Ureter (tissue), 1 donor: ENCODE measurements at regions not wholly inside any gene's neighbourhood (a gene's known extent, or its start where the extent isn't known, plus 50 kb on each side); places are given as distances from the start of the nearest gene placed in this dataset.

ENCODE experiments used
- DNase-seq: peaks from one replicate; pipeline ENCODE4 v3.0.0-alpha.2; 2020; ENCODE audit warnings: low spot score
- donor health status: DM: yes; HTN: yes; CAD: no.

- DNase-seq = no peak
Measured at GRCh38 chr7:26512737-26513136, 221.1 kb downstream of the SNX10 start.

GRCh38 chr7:26513948-26514347, 222.3 kb downstream of the SNX10 start:
- DNase-seq = no peak

GRCh38 chr7:26514633-26515032, 223.0 kb downstream of the SNX10 start:
- no peak for DNase-seq

GRCh38 chr7:26515314-26515842, 223.7 kb downstream of the SNX10 start:
- DNase-seq = no peak

GRCh38 chr7:26520483-26520882, 228.8 kb downstream of the SNX10 start:
- no peak for DNase-seq

- DNase-seq = no peak
Measured at GRCh38 chr7:26522633-26523032, 231.0 kb downstream of the SNX10 start.

- DNase-seq = no peak
Measured at GRCh38 chr7:26525398-26526264, 234.0 kb downstream of the SNX10 start.

- no peak for DNase-seq
Measured at GRCh38 chr7:26526265-26526587, 234.6 kb downstream of the SNX10 start.

GRCh38 chr7:26531926-26532325, 240.3 kb downstream of the SNX10 start:
- no peak for DNase-seq

GRCh38 chr7:26532471-26532870, 240.8 kb downstream of the SNX10 start:
- no peak for DNase-seq

GRCh38 chr7:26533217-26533616, 241.6 kb downstream of the SNX10 start:
- DNase-seq = no peak

- DNase-seq = no peak
Measured at GRCh38 chr7:26534649-26535482, 243.2 kb downstream of the SNX10 start.

GRCh38 chr7:26535483-26536007, 243.9 kb downstream of the SNX10 start:
- no peak for DNase-seq

- no peak for DNase-seq
Measured at GRCh38 chr7:26538216-26538615, 246.6 kb downstream of the SNX10 start.

- no peak for DNase-seq
Measured at GRCh38 chr7:26538689-26539088, 247.0 kb downstream of the SNX10 start.

GRCh38 chr7:26543340-26543739, 251.7 kb downstream of the SNX10 start:
- no peak for DNase-seq

- no peak for DNase-seq
Measured at GRCh38 chr7:26543951-26544350, 252.3 kb downstream of the SNX10 start.

- DNase-seq = no peak
Measured at GRCh38 chr7:26546508-26547053, 254.9 kb downstream of the SNX10 start.

- DNase-seq = no peak
Measured at GRCh38 chr7:26547156-26547555, 255.5 kb downstream of the SNX10 start.

- DNase-seq = no peak
Measured at GRCh38 chr7:26549281-26549944, 257.8 kb downstream of the SNX10 start.

- no peak for DNase-seq
Measured at GRCh38 chr7:26550492-26550891, 258.8 kb downstream of the SNX10 start.

- no peak for DNase-seq
Measured at GRCh38 chr7:26551740-26552139, 260.1 kb downstream of the SNX10 start.
